ENCODE measurements at regions not wholly inside any gene's neighbourhood (a gene's known extent, or its start where the extent isn't known, plus 50 kb on each side); places are given as distances from the start of the nearest gene placed in this dataset.
"Not testable (repeated sequence)": the region's sequence is repeated elsewhere in the genome, so short reads cannot be mapped to it uniquely, and the experiment has no call there.

- H3K36me3 Mint-ChIP-seq: no peaks in the 10 kb centered on the region
- H3K9me3 Mint-ChIP-seq: no peaks in the 10 kb centered on the region
- no peak overlapping the region for H3K4me3 Mint-ChIP-seq
- POLR2A ChIA-PET: no interaction called here
- no peak for DNase-seq
- no peaks in the 10 kb centered on the region for H3K27me3 Mint-ChIP-seq
- ATAC-seq (ENCODE audit: low read depth): no peak
- no peaks in the 10 kb centered on the region for H3K4me1 Mint-ChIP-seq
- H3K27ac Mint-ChIP-seq: no peak overlapping the region
Observed at GRCh38 chr13:103607995-103608394, 541.8 kb upstream of the SLC10A2 start.

GRCh38 chr13:103605546-103606326 is 539.5 kb upstream of the SLC10A2 start:
- no peak for ATAC-seq (ENCODE audit: low read depth)
- DNase-seq: no peak
- Mint-ChIP-seq H3K27ac (no peak overlapping the region), H3K27me3 (no peaks in the 10 kb centered on the region), H3K4me3 (no peak overlapping the region), H3K4me1 (no peaks in the 10 kb centered on the region), H3K36me3 (no peaks in the 10 kb centered on the region), H3K9me3 (peaks cover 1% of the 10 kb centered on the region)
- POLR2A ChIA-PET: no interaction called here

GRCh38 chr13:103599870-103600269 is 533.7 kb upstream of the SLC10A2 start:
- ATAC-seq (ENCODE audit: low read depth); H3K27ac Mint-ChIP-seq; H3K4me3 Mint-ChIP-seq; H3K27me3 Mint-ChIP-seq; POLR2A ChIA-PET; H3K36me3 Mint-ChIP-seq; H3K9me3 Mint-ChIP-seq; H3K4me1 Mint-ChIP-seq; DNase-seq: not testable (repeated sequence)

GRCh38 chr13:103598671-103599070 is 532.5 kb upstream of the SLC10A2 start:
- POLR2A ChIA-PET: no interaction called here
- ATAC-seq (ENCODE audit: low read depth): no peak
- DNase-seq: no peak
- H3K9me3 Mint-ChIP-seq: peaks cover 1% of the 10 kb centered on the region
- H3K4me1 Mint-ChIP-seq: no peaks in the 10 kb centered on the region
- H3K27ac Mint-ChIP-seq: no peak overlapping the region
- H3K4me3 Mint-ChIP-seq: no peak overlapping the region
- H3K36me3 Mint-ChIP-seq: no peaks in the 10 kb centered on the region
- H3K27me3 Mint-ChIP-seq: no peaks in the 10 kb centered on the region

GRCh38 chr13:103573446-103573845 is 507.2 kb upstream of the SLC10A2 start:
- no peaks in the 10 kb centered on the region for H3K9me3 Mint-ChIP-seq

GRCh38 chr13:103568314-103568713 is 502.1 kb upstream of the SLC10A2 start:
- ATAC-seq (ENCODE audit: low read depth) (no peak), DNase-seq (no peak)
- no peaks in the 10 kb centered on the region for H3K4me1 Mint-ChIP-seq
- POLR2A ChIA-PET: no interaction called here
- H3K36me3 Mint-ChIP-seq: no peaks in the 10 kb centered on the region
- H3K4me3 Mint-ChIP-seq: no peak overlapping the region
- no peak overlapping the region for H3K27ac Mint-ChIP-seq
- H3K9me3 Mint-ChIP-seq: no peaks in the 10 kb centered on the region
- H3K27me3 Mint-ChIP-seq: no peaks in the 10 kb centered on the region

More at GRCh38 chr13:103573446-103573845, 507.2 kb upstream of the SLC10A2 start:
- H3K4me3 Mint-ChIP-seq: no peak overlapping the region
- no peaks in the 10 kb centered on the region for H3K4me1 Mint-ChIP-seq
- H3K36me3 Mint-ChIP-seq: no peaks in the 10 kb centered on the region
- H3K27me3 Mint-ChIP-seq: no peaks in the 10 kb centered on the region
- POLR2A ChIA-PET: no interaction called here
- no peak overlapping the region for H3K27ac Mint-ChIP-seq
- DNase-seq (no peak), ATAC-seq (ENCODE audit: low read depth) (no peak)

- Mint-ChIP-seq H3K4me1 (no peaks in the 10 kb centered on the region), H3K9me3 (no peaks in the 10 kb centered on the region), H3K36me3 (no peaks in the 10 kb centered on the region), H3K27me3 (no peaks in the 10 kb centered on the region), H3K4me3 (no peak overlapping the region), H3K27ac (no peak overlapping the region)
- DNase-seq: no peak
- no peak for ATAC-seq (ENCODE audit: low read depth)
- POLR2A ChIA-PET: no interaction called here
Observed at GRCh38 chr13:103557878-103558277, 491.7 kb upstream of the SLC10A2 start.

GRCh38 chr13:103556681-103557080 is 490.5 kb upstream of the SLC10A2 start:
- ATAC-seq (ENCODE audit: low read depth) (no peak), DNase-seq (no peak)
- no peaks in the 10 kb centered on the region for H3K36me3 Mint-ChIP-seq
- H3K4me1 Mint-ChIP-seq: no peaks in the 10 kb centered on the region
- H3K27me3 Mint-ChIP-seq: no peaks in the 10 kb centered on the region
- POLR2A ChIA-PET: no interaction called here
- no peaks in the 10 kb centered on the region for H3K9me3 Mint-ChIP-seq
- H3K4me3 Mint-ChIP-seq: no peak overlapping the region
- H3K27ac Mint-ChIP-seq: no peak overlapping the region

- POLR2A ChIA-PET: no interaction called here
- Mint-ChIP-seq H3K27me3 (no peaks in the 10 kb centered on the region), H3K4me1 (no peaks in the 10 kb centered on the region), H3K4me3 (no peak overlapping the region), H3K36me3 (no peaks in the 10 kb centered on the region), H3K27ac (no peak overlapping the region), H3K9me3 (peaks cover 14% of the 10 kb centered on the region)
- DNase-seq (no peak), ATAC-seq (ENCODE audit: low read depth) (no peak)
Observed at GRCh38 chr13:103547914-103548313, 481.7 kb upstream of the SLC10A2 start.

GRCh38 chr13:103546271-103546670 is 480.1 kb upstream of the SLC10A2 start:
- POLR2A ChIA-PET: no interaction called here
- Mint-ChIP-seq H3K36me3 (no peaks in the 10 kb centered on the region), H3K27ac (no peak overlapping the region), H3K9me3 (peaks cover 14% of the 10 kb centered on the region), H3K4me3 (no peak overlapping the region), H3K4me1 (no peaks in the 10 kb centered on the region), H3K27me3 (no peaks in the 10 kb centered on the region)
- no peak for ATAC-seq (ENCODE audit: low read depth)
- DNase-seq: no peak

- peaks cover 10% of the 10 kb centered on the region for H3K9me3 Mint-ChIP-seq
- POLR2A ChIA-PET: no interaction called here
- H3K27ac Mint-ChIP-seq: no peak overlapping the region
- no peak for ATAC-seq (ENCODE audit: low read depth)
- DNase-seq: no peak
- H3K4me3 Mint-ChIP-seq: no peak overlapping the region
- H3K36me3 Mint-ChIP-seq: no peaks in the 10 kb centered on the region
- H3K27me3 Mint-ChIP-seq: no peaks in the 10 kb centered on the region
- H3K4me1 Mint-ChIP-seq: no peaks in the 10 kb centered on the region
Observed at GRCh38 chr13:103542648-103543047, 476.4 kb upstream of the SLC10A2 start.

- POLR2A ChIA-PET: no interaction called here
- no peaks in the 10 kb centered on the region for H3K36me3 Mint-ChIP-seq
Observed at GRCh38 chr13:103540382-103540765, 474.2 kb upstream of the SLC10A2 start.

GRCh38 chr13:103539721-103540381 is 473.6 kb upstream of the SLC10A2 start:
- no peaks in the 10 kb centered on the region for H3K4me1 Mint-ChIP-seq
- DNase-seq: no peak
- no peak overlapping the region for H3K4me3 Mint-ChIP-seq
- no peak overlapping the region for H3K27ac Mint-ChIP-seq
- H3K27me3 Mint-ChIP-seq: no peaks in the 10 kb centered on the region
- no peaks in the 10 kb centered on the region for H3K36me3 Mint-ChIP-seq
- ATAC-seq (ENCODE audit: low read depth): no peak
- peaks cover 4% of the 10 kb centered on the region for H3K9me3 Mint-ChIP-seq
- POLR2A ChIA-PET: no interaction called here

More at GRCh38 chr13:103540382-103540765, 474.2 kb upstream of the SLC10A2 start:
- ATAC-seq (ENCODE audit: low read depth) (no peak), DNase-seq (no peak)
- H3K9me3 Mint-ChIP-seq: peaks cover 4% of the 10 kb centered on the region
- H3K27ac Mint-ChIP-seq: no peak overlapping the region
- H3K4me3 Mint-ChIP-seq: no peak overlapping the region
- H3K27me3 Mint-ChIP-seq: no peaks in the 10 kb centered on the region
- H3K4me1 Mint-ChIP-seq: no peaks in the 10 kb centered on the region

GRCh38 chr13:103539265-103539664 is 473.0 kb upstream of the SLC10A2 start:
- H3K4me3 Mint-ChIP-seq: no peak overlapping the region
- no peak for DNase-seq
- no peaks in the 10 kb centered on the region for H3K36me3 Mint-ChIP-seq
- no peaks in the 10 kb centered on the region for H3K27me3 Mint-ChIP-seq
- POLR2A ChIA-PET: no interaction called here
- H3K27ac Mint-ChIP-seq: no peak overlapping the region
- no peak for ATAC-seq (ENCODE audit: low read depth)
- H3K9me3 Mint-ChIP-seq: peaks cover 4% of the 10 kb centered on the region
- H3K4me1 Mint-ChIP-seq: no peaks in the 10 kb centered on the region
